ENCODE measurements at regions not wholly inside any gene's neighbourhood (a gene's known extent, or its start where the extent isn't known, plus 50 kb on each side); places are given as distances from the start of the nearest gene placed in this dataset.

GRCh38 chr2:146632707-146633106 is 1212.1 kb upstream of the ACVR2A start:
- no peak for ATAC-seq (ENCODE audit: poor library complexity)

GRCh38 chr2:146624430-146625160 is 1220.2 kb upstream of the ACVR2A start:
- Mint-ChIP-seq H3K4me3 (no peak overlapping the region), H3K9me3 (peaks cover 3% of the 10 kb centered on the region), H3K27me3 (no peaks in the 10 kb centered on the region), H3K4me1 (ENCODE audit: low read depth) (no peaks in the 10 kb centered on the region), H3K27ac (no peak overlapping the region), H3K36me3 (ENCODE audit: low read depth) (no peaks in the 10 kb centered on the region)
- TF ChIP-seq CTCF (IDR thresholded peaks at IDR 0.05): no peak
- no peaks in the 10 kb centered on the region for H3K4me1 ChIP-seq (ENCODE audit: insufficient read depth, low read length)
- H3K27me3 ChIP-seq (ENCODE audit: control insufficient read depth in 1 of 2, insufficient read depth in 2 of 2, low read length in 2 of 2): no peaks in the 10 kb centered on the region
- intact Hi-C loops (cut with DNase I, micrococcal nuclease): no loop called here
- DNase-seq (no peak), ATAC-seq (ENCODE audit: poor library complexity) (no peak)
- ChIA-PET CTCF (no interaction called here), POLR2A (no interaction called here)
- H3K27ac ChIP-seq (ENCODE audit: low read depth in 1 of 2, low read length in 2 of 2): no peak overlapping the region
- no peaks in the 10 kb centered on the region for H3K9me3 ChIP-seq (ENCODE audit: control insufficient read depth in 1 of 2, insufficient read depth in 1 of 2, low read length in 2 of 2)
- no peak overlapping the region for H3K4me3 ChIP-seq (ENCODE audit: low read length)
- H3K36me3 ChIP-seq (ENCODE audit: insufficient read depth, low read length): no peaks in the 10 kb centered on the region

More at GRCh38 chr2:146632707-146633106, 1212.1 kb upstream of the ACVR2A start:
- ChIA-PET POLR2A (no interaction called here), CTCF (no interaction called here)
- no peak overlapping the region for H3K4me3 Mint-ChIP-seq
- intact Hi-C loops (cut with DNase I, micrococcal nuclease): no loop called here
- H3K27ac ChIP-seq (ENCODE audit: low read depth in 1 of 2, low read length in 2 of 2): no peak overlapping the region
- H3K27me3 Mint-ChIP-seq: no peaks in the 10 kb centered on the region
- H3K4me1 ChIP-seq (ENCODE audit: insufficient read depth, low read length): no peaks in the 10 kb centered on the region
- H3K36me3 Mint-ChIP-seq (ENCODE audit: low read depth): no peaks in the 10 kb centered on the region
- no peak for DNase-seq
- H3K9me3 ChIP-seq (ENCODE audit: control insufficient read depth in 1 of 2, insufficient read depth in 1 of 2, low read length in 2 of 2): no peaks in the 10 kb centered on the region
- H3K9me3 Mint-ChIP-seq: no peaks in the 10 kb centered on the region
- no peak overlapping the region for H3K4me3 ChIP-seq (ENCODE audit: low read length)
- H3K27me3 ChIP-seq (ENCODE audit: control insufficient read depth in 1 of 2, insufficient read depth in 2 of 2, low read length in 2 of 2): no peaks in the 10 kb centered on the region
- no peak for TF ChIP-seq CTCF (IDR thresholded peaks at IDR 0.05)
- H3K4me1 Mint-ChIP-seq (ENCODE audit: low read depth): no peaks in the 10 kb centered on the region
- no peak overlapping the region for H3K27ac Mint-ChIP-seq
- H3K36me3 ChIP-seq (ENCODE audit: insufficient read depth, low read length): no peaks in the 10 kb centered on the region

- no peak overlapping the region for H3K27ac Mint-ChIP-seq
Measured at GRCh38 chr2:146623771-146624170, 1221.1 kb upstream of the ACVR2A start.

More at GRCh38 chr2:146623771-146624170, 1221.1 kb upstream of the ACVR2A start:
- Mint-ChIP-seq H3K4me3 (no peak overlapping the region), H3K27me3 (no peaks in the 10 kb centered on the region), H3K36me3 (ENCODE audit: low read depth) (no peaks in the 10 kb centered on the region), H3K9me3 (peaks cover 4% of the 10 kb centered on the region), H3K4me1 (ENCODE audit: low read depth) (no peaks in the 10 kb centered on the region)
- Histone ChIP-seq H3K4me3 (ENCODE audit: low read length) (no peak overlapping the region), H3K36me3 (ENCODE audit: insufficient read depth, low read length) (no peaks in the 10 kb centered on the region), H3K27me3 (ENCODE audit: control insufficient read depth in 1 of 2, insufficient read depth in 2 of 2, low read length in 2 of 2) (no peaks in the 10 kb centered on the region), H3K9me3 (ENCODE audit: control insufficient read depth in 1 of 2, insufficient read depth in 1 of 2, low read length in 2 of 2) (no peaks in the 10 kb centered on the region), H3K4me1 (ENCODE audit: insufficient read depth, low read length) (no peaks in the 10 kb centered on the region), H3K27ac (ENCODE audit: low read depth in 1 of 2, low read length in 2 of 2) (no peak overlapping the region)
- intact Hi-C loops (cut with DNase I, micrococcal nuclease): no loop called here
- POLR2A ChIA-PET: no interaction called here
- CTCF ChIA-PET: no interaction called here
- no peak for TF ChIP-seq CTCF (IDR thresholded peaks at IDR 0.05)
- no peak for ATAC-seq (ENCODE audit: poor library complexity)
- no peak for DNase-seq
